Stomach (tissue), 8 donors: ENCODE measurements at regions not wholly inside any gene's neighbourhood (a gene's known extent, or its start where the extent isn't known, plus 50 kb on each side); places are given as distances from the start of the nearest gene placed in this dataset.
A peak's percentile ranks its signal among the peaks of the same experiment; 100 is the strongest.

Experiments used
- DNase-seq, 2 donors: peaks; one replicate each; pipeline versions ENCODE4 v3.0.0 to v3.0.0-alpha.2; 2013 to 2019
- H3K27ac ChIP-seq, 5 donors: fragments of 200-600 bp in 4 of 5; sonication (generic) in 4 of 5; one replicate each; pipeline ENCODE4 v1.5.1; 2013 to 2019; ENCODE audit warnings: mild to moderate bottlenecking in 1 of 5, moderate library complexity in 1 of 5
- H3K27me3 ChIP-seq, 3 donors: fragments of 200-600 bp; sonication (generic); one replicate each; pipeline ENCODE4 v1.5.1; 2017 to 2019; ENCODE audit warnings: mixed run types in 1 of 3
- H3K36me3 ChIP-seq, 4 donors: fragments of 200-600 bp; sonication (generic); 1 replicate in 3 of 4; 2 replicates in 1 of 4; pipeline ENCODE4 v1.5.1; 2016 to 2019
- H3K4me1 ChIP-seq, 4 donors: fragments of 200-600 bp; sonication (generic); one replicate each; pipeline ENCODE4 v1.5.1; 2016 to 2019
- H3K4me3 ChIP-seq, 4 donors: fragments of 200-600 bp; sonication (generic) in 3 of 4; one replicate each; pipeline ENCODE4 v1.5.1; 2016 to 2019; ENCODE audit warnings: mild to moderate bottlenecking in 1 of 4
- H3K9me3 ChIP-seq, 4 donors: fragments of 200-600 bp; sonication (generic); one replicate each; pipeline ENCODE4 v1.5.1; 2016 to 2019
- EP300 ChIP-seq: sonication (generic); formaldehyde crosslinking; IDR thresholded peaks from one replicate; pipeline ENCODE4 v1.6.1; 2017; ENCODE audit warnings: antibody characterized with exemption
- POLR2A ChIP-seq, 4 donors: fragments of 450-650 bp; IDR thresholded peaks; one replicate each; pipeline ENCODE4 v1.6.1; 2016; ENCODE audit warnings: antibody characterized with exemption in 4 of 4, control low read depth in 2 of 4, mild to moderate bottlenecking in 1 of 4, moderate library complexity in 1 of 4
- POLR2AphosphoS5 ChIP-seq, 3 donors: sonication (generic); formaldehyde crosslinking; IDR thresholded peaks; one replicate each; pipeline ENCODE4 v1.6.1; 2016; ENCODE audit warnings: antibody characterized with exemption in 3 of 3
- WGBS, 5 donors: extraction: QIAGEN DNeasy Blood & Tissue Kit in 3 of 5; methylation state at CpG; one replicate each; pipeline versions ENCODE4 v1.1.5 to v1.1.7; 2013 to 2018; 5-methylcytosine and 5-hydroxymethylcytosine counted together
- intact Hi-C: fragments of 100-400 bp; cut with DNase I; formaldehyde crosslinking; loops from one replicate; pipeline ENCODE4 v1.15.1; 2023; ENCODE audit warnings: low total_unique reads
- TF ChIP-seq, protein P1 (sequence below), 7 experiments: fragments of 450-650 bp in 4 of 7; fragments of 200-600 bp in 3 of 7; sonication (generic) in 3 of 7; IDR thresholded peaks; one replicate each; pipeline ENCODE4 v1.5.1; 2016 to 2019; ENCODE audit warnings: antibody characterized with exemption in 7 of 7, control low read depth in 2 of 7, mild to moderate bottlenecking in 1 of 7
- donor health status: healthy with polysubstance abuse.
- donor health status: Bipolar disorder and iron deficiency.
- donor health status: healthy.

DNA sequence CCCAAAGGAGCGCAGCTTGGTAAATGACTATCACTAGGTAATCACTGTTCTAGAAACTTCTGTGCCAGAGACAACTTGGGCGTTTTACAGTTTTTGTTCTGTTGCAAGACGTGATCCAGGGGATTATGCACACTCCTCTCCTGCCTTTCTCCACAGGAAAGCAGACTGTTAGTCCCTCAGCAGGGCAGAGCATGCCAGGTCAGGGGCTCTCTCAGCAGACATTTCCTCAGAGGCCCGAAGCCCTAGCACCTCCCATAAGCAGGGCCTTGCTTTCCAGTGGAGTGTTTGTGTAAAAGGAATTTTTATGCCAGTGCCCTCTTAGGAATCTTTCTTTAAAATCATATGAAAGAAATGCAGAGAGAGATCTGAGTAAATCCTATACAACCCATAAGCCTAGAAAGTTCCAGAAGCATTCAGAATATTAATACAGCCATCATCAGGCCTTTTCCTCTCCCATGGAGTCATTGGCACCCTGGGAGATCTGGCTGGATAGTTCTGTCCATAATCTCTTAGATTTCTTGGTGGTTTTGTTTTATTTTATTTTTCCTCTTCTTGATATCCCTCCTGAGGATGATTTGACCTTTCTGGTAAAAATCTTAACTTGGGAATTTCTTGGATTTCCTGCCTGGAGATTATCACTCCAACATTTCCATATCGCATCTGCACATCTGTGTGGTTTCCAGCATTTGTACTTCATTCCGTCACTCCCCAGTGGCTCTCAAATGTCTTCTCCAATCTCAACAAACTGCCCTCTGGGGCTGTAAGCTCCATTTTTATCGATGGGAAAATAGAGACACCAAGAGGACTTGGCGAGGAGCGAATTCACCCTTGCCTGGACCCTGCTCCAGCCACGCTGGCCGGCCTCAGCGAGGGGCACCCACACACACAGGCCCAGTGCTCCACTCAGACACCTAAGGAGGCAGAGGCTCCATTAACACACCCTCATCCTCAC lies 116.1 kb downstream of the PSMG1 start:
- 75 to 83% (median 79%) methylated on average over 12 of the region's 12 CpGs for WGBS, 5 donors
- TF ChIP-seq EP300 (no peak), POLR2A (IDR thresholded peaks at IDR 0.05) (no peak), POLR2AphosphoS5 (IDR thresholded peaks at IDR 0.05) (no peak)
- TF ChIP-seq, protein P1, sequence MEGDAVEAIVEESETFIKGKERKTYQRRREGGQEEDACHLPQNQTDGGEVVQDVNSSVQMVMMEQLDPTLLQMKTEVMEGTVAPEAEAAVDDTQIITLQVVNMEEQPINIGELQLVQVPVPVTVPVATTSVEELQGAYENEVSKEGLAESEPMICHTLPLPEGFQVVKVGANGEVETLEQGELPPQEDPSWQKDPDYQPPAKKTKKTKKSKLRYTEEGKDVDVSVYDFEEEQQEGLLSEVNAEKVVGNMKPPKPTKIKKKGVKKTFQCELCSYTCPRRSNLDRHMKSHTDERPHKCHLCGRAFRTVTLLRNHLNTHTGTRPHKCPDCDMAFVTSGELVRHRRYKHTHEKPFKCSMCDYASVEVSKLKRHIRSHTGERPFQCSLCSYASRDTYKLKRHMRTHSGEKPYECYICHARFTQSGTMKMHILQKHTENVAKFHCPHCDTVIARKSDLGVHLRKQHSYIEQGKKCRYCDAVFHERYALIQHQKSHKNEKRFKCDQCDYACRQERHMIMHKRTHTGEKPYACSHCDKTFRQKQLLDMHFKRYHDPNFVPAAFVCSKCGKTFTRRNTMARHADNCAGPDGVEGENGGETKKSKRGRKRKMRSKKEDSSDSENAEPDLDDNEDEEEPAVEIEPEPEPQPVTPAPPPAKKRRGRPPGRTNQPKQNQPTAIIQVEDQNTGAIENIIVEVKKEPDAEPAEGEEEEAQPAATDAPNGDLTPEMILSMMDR (IDR thresholded peaks at IDR 0.05), result no peak
- Histone ChIP-seq H3K27ac (peak overlapping the region in 3 of 5 donors; percentile 27 to 60 (median 51)), H3K4me1 (peaks cover 0 to 30% (median 13%) of the 10 kb centered on the region in 4 donors), H3K4me3 (no peak overlapping the region), H3K9me3 (peaks cover 0 to 11% (median 4%) of the 10 kb centered on the region in 4 donors), H3K36me3 (no peaks in the 10 kb centered on the region), H3K27me3 (no peaks in the 10 kb centered on the region)
- intact Hi-C loops, result no loop called here
- DNase-seq, result no peak

DNA sequence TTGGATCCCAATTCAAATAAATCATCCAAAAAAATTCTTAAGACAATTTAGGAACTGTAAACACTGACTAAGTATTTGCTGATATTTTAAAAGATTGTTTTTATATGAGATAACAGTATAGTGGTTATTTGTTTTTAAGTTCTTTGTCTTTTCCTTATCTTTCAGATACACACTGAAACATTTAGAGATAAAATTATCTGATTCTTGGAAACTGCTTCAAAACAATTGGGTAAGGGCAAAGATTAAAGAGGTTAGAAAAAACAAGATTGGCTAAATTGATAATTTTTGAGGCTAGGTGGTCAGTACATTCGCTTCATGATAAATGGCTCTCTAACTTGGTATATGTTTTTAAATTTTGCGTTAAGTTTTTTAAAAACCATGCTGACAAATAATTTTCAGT lies 117.3 kb downstream of the PSMG1 start:
- TF ChIP-seq POLR2AphosphoS5 (IDR thresholded peaks at IDR 0.05), result no peak
- TF ChIP-seq, protein P1 (IDR thresholded peaks at IDR 0.05), result no peak
- TF ChIP-seq POLR2A (IDR thresholded peaks at IDR 0.05), result no peak
- no peak for TF ChIP-seq EP300
- no peak for DNase-seq
- no peaks in the 10 kb centered on the region for H3K27me3 ChIP-seq
- H3K4me1 ChIP-seq, result peaks cover 0 to 18% (median 9%) of the 10 kb centered on the region in 4 donors
- H3K27ac ChIP-seq, result no peak overlapping the region
- no peak overlapping the region for H3K4me3 ChIP-seq
- WGBS, 5 donors, result 67 to 79% (median 78%) methylated on average over 2 of the region's 2 CpGs
- H3K36me3 ChIP-seq, result no peaks in the 10 kb centered on the region
- H3K9me3 ChIP-seq, result peaks cover 0 to 11% (median 4%) of the 10 kb centered on the region in 4 donors
- intact Hi-C loops, result no loop called here

DNA sequence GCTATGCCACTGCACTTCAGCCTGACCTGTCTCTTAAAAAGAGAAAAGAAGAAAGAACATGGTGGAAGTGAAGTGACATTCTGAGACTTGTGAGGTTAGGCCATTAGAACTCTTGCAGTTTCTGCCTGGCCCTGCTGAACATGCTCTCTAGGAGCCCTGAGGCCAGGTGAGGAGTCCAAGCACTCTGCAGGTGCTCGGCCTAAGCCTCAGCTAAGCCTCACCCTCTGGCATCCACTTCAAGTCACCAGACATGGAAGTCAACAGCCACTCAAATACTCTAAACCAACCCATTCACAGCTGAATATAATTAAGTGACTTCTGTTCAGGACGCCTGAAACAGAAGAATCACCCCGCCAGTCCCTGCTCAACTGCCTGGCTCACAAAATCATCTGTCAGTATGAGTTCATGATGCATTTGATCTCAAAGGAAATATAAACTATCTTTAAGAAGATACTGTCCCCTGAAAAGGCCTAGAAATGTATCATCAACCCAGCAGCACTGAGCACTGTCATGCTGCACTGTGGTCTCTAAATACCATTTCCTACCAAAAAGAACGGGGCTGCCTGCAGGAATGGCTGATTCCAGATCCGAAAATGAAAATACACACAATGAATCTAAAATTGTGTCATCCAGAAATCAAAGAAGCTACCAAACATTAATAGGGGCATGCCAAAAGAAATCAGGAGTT lies 118.8 kb downstream of the PSMG1 start:
- peaks cover 0 to 17% (median 9%) of the 10 kb centered on the region in 4 donors for H3K4me1 ChIP-seq
- TF ChIP-seq POLR2A (IDR thresholded peaks at IDR 0.05), result no peak
- TF ChIP-seq, protein P1 (IDR thresholded peaks at IDR 0.05), result no peak
- TF ChIP-seq EP300, result no peak
- TF ChIP-seq POLR2AphosphoS5 (IDR thresholded peaks at IDR 0.05), result no peak
- no peak overlapping the region for H3K4me3 ChIP-seq
- peaks cover 0 to 11% (median 4%) of the 10 kb centered on the region in 4 donors for H3K9me3 ChIP-seq
- intact Hi-C loops, result no loop called here
- H3K36me3 ChIP-seq, result no peaks in the 10 kb centered on the region
- no peak for DNase-seq
- no peak overlapping the region for H3K27ac ChIP-seq
- no peaks in the 10 kb centered on the region for H3K27me3 ChIP-seq
- 94 to 99% (median 96%) methylated on average over 5 of the region's 5 CpGs for WGBS, 5 donors

DNA sequence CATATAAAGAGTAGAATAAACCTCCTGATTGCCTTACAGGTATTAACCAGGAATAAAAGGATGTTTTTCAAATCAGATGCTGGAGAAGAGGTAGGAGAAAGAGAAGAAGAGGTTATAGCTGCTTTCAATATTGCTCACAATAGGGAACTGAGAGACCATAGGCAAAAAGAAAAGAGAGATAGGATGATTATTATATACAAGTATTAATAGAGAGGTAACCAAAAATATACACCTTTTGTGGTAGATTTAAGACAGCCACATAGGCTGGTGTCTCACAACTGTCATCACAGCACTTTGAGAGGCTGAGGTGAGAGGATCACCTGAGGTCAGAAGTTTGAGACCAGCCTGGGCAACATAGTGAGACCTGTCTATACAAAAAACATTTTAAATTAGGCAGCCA lies 119.7 kb downstream of the PSMG1 start:
- DNase-seq, result no peak
- no peak overlapping the region for H3K4me3 ChIP-seq
- intact Hi-C loops, result no loop called here
- peaks cover 0 to 11% (median 4%) of the 10 kb centered on the region in 4 donors for H3K9me3 ChIP-seq
- H3K36me3 ChIP-seq, result no peaks in the 10 kb centered on the region
- no peak overlapping the region for H3K27ac ChIP-seq
- no peaks in the 10 kb centered on the region for H3K27me3 ChIP-seq
- TF ChIP-seq POLR2A (IDR thresholded peaks at IDR 0.05), result no peak
- TF ChIP-seq EP300, result no peak
- TF ChIP-seq, protein P1 (IDR thresholded peaks at IDR 0.05), result no peak
- no peak for TF ChIP-seq POLR2AphosphoS5 (IDR thresholded peaks at IDR 0.05)
- H3K4me1 ChIP-seq, result peaks cover 0 to 17% (median 9%) of the 10 kb centered on the region in 4 donors
